GM23338 (cell line): ENCODE measurements at regions not wholly inside any gene's neighbourhood (a gene's known extent, or its start where the extent isn't known, plus 50 kb on each side); places are given as distances from the start of the nearest gene placed in this dataset.

Experiments
- ATAC-seq: fragments of 200-7000 bp; cut with Tn5 transposase; 3 replicates; pipeline ENCODE4 v1.9.1; 2020
- DNase-seq: peaks from one replicate; pipeline ENCODE4 v3.0.0-alpha.2; 2015; ENCODE audit warnings: low spot score
- H2AFZ ChIP-seq: fragments of 200-600 bp; sonication (generic); 2 replicates; pipeline ENCODE4 v1.8.0; 2016; ENCODE audit warnings: antibody characterized with exemption, mild to moderate bottlenecking, moderate library complexity
- H3F3A ChIP-seq: fragments of 200-600 bp; sonication (generic); replicated peaks from 2 replicates; pipeline ENCODE4 v1.8.0; 2017; ENCODE audit warnings: antibody characterized with exemption, mixed run types, low read depth
- H3K27ac ChIP-seq: fragments of 200-600 bp; sonication (generic); 2 replicates; pipeline ENCODE4 v1.6.1; 2016; ENCODE audit warnings: low read depth
- H3K27me3 ChIP-seq: fragments of 200-600 bp; sonication (generic); 2 replicates; pipeline ENCODE4 v1.8.0; 2016; ENCODE audit warnings: mild to moderate bottlenecking, mixed run types, moderate library complexity; ENCODE audit not compliant: insufficient read depth
- H3K36me3 ChIP-seq: fragments of 200-600 bp; sonication (generic); 2 replicates; pipeline ENCODE4 v1.8.0; 2016; ENCODE audit warnings: mild to moderate bottlenecking; ENCODE audit not compliant: insufficient read depth
- H3K4me1 ChIP-seq: fragments of 200-600 bp; sonication (generic); 2 replicates; pipeline ENCODE4 v1.8.0; 2016; ENCODE audit warnings: mild to moderate bottlenecking, moderate library complexity; ENCODE audit not compliant: insufficient read depth
- H3K4me2 ChIP-seq: fragments of 200-600 bp; sonication (generic); 2 replicates; pipeline ENCODE4 v1.7.1; 2017; ENCODE audit warnings: mixed run types
- H3K4me3 ChIP-seq: fragments of 200-600 bp; sonication (generic); 2 replicates; pipeline ENCODE4 v1.6.1; 2016; ENCODE audit warnings: mixed run types
- H3K79me2 ChIP-seq: fragments of 200-600 bp; sonication (generic); replicated peaks from 2 replicates; pipeline ENCODE4 v1.8.0; 2017; ENCODE audit warnings: mild to moderate bottlenecking; ENCODE audit not compliant: insufficient read depth
- H3K9me2 ChIP-seq: fragments of 200-600 bp; sonication (generic); 2 replicates; pipeline ENCODE4 v1.8.0; 2017; ENCODE audit not compliant: insufficient read depth
- H4K20me1 ChIP-seq: fragments of 200-600 bp; sonication (generic); replicated peaks from 2 replicates; pipeline ENCODE4 v1.8.0; 2017; ENCODE audit warnings: mild to moderate bottlenecking; ENCODE audit not compliant: insufficient read depth
- H3K27ac Mint-ChIP-seq: 2 replicates; pipeline ENCODE4 v1.8.0; 2020; ENCODE audit warnings: inconsistent platforms, mild to moderate bottlenecking, moderate library complexity, mixed read lengths
- H3K27me3 Mint-ChIP-seq: 3 replicates; pipeline ENCODE4 v1.8.0; 2022; ENCODE audit warnings: low read depth, mild to moderate bottlenecking, moderate library complexity, mixed read lengths, inconsistent platforms; ENCODE audit not compliant: insufficient read depth, poor library complexity
- H3K36me3 Mint-ChIP-seq: 3 replicates; pipeline ENCODE4 v1.8.0; 2021; ENCODE audit warnings: low read depth, mild to moderate bottlenecking, inconsistent platforms, moderate library complexity, mixed read lengths
- H3K4me1 Mint-ChIP-seq: 3 replicates; pipeline ENCODE4 v1.8.0; 2020; ENCODE audit warnings: mild to moderate bottlenecking, inconsistent platforms, mixed read lengths
- H3K4me3 Mint-ChIP-seq: 3 replicates; pipeline ENCODE4 v1.8.0; 2021; ENCODE audit warnings: moderate library complexity, mild to moderate bottlenecking, inconsistent platforms, mixed read lengths
- H3K9me3 Mint-ChIP-seq: 3 replicates; pipeline ENCODE4 v1.8.0; 2020; ENCODE audit warnings: moderate library complexity, mild to moderate bottlenecking, inconsistent platforms, mixed read lengths
- CREB1 ChIP-seq: fragments of 250-450 bp; sonication (Bioruptor Pico); IDR thresholded peaks from 2 replicates; pipeline ENCODE4 v1.5.0; 2020; ENCODE audit warnings: low read depth, mild to moderate bottlenecking, moderate library complexity
- EZH2 ChIP-seq: fragments of 200-600 bp; sonication (generic); IDR thresholded peaks from one replicate; pipeline ENCODE4 v1.8.0; 2017; ENCODE audit warnings: antibody characterized with exemption, mild to moderate bottlenecking, low read depth; ENCODE audit not compliant: unreplicated experiment
- EZH2phosphoT487 ChIP-seq: fragments of 200-600 bp; sonication (generic); IDR thresholded peaks from one replicate; pipeline ENCODE4 v1.8.1; 2018; ENCODE audit warnings: antibody characterized with exemption; ENCODE audit not compliant: unreplicated experiment
- JUNB ChIP-seq: IDR thresholded peaks from one replicate; pipeline ENCODE4 v1.6.1; 2016; ENCODE audit warnings: antibody characterized with exemption; ENCODE audit not compliant: unreplicated experiment
- POLR2AphosphoS5 ChIP-seq: IDR thresholded peaks from 2 replicates; pipeline ENCODE4 v1.6.1; 2016; ENCODE audit warnings: antibody characterized with exemption, low read depth
- STAT1 ChIP-seq: IDR thresholded peaks from one replicate; pipeline ENCODE4 v1.6.1; 2016; ENCODE audit warnings: antibody characterized with exemption; ENCODE audit not compliant: unreplicated experiment
- TF ChIP-seq, protein P1 (sequence below): fragments of 250-450 bp; sonication (Bioruptor Pico); IDR thresholded peaks from 2 replicates; pipeline ENCODE4 v1.5.0; 2020; ENCODE audit warnings: mild to moderate bottlenecking, moderate library complexity
- TF ChIP-seq, protein P2 (sequence below): IDR thresholded peaks from 2 replicates; pipeline ENCODE4 v1.6.1; 2016; ENCODE audit warnings: antibody characterized with exemption

DNA sequence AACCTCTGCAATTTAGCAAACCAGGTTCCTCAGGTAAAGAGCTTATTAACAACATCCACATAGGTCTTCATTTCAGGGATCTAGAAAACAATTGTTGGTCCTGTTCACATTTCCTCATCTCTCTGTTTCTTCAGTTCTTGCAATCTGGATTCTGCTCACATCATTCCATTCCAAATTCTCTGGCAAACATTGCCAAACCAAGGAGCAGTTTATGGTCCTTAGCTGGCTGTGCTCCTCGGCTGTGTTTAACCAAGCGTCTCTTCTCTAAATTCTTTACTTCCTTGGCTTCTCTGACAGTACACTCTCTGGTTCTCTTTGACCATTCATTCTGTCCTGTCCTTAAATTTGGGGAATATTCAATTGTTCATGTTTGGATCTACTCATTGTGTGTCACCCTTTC lies 65.8 kb upstream of the RANBP3L start:
- H3F3A ChIP-seq, result no peaks in the 10 kb centered on the region
- TF ChIP-seq JUNB (no peak), STAT1 (no peak), POLR2AphosphoS5 (no peak), CREB1 (CRISPR knock-in tag) (no peak), EZH2 (no peak), EZH2phosphoT487 (no peak)
- TF ChIP-seq, protein P1, sequence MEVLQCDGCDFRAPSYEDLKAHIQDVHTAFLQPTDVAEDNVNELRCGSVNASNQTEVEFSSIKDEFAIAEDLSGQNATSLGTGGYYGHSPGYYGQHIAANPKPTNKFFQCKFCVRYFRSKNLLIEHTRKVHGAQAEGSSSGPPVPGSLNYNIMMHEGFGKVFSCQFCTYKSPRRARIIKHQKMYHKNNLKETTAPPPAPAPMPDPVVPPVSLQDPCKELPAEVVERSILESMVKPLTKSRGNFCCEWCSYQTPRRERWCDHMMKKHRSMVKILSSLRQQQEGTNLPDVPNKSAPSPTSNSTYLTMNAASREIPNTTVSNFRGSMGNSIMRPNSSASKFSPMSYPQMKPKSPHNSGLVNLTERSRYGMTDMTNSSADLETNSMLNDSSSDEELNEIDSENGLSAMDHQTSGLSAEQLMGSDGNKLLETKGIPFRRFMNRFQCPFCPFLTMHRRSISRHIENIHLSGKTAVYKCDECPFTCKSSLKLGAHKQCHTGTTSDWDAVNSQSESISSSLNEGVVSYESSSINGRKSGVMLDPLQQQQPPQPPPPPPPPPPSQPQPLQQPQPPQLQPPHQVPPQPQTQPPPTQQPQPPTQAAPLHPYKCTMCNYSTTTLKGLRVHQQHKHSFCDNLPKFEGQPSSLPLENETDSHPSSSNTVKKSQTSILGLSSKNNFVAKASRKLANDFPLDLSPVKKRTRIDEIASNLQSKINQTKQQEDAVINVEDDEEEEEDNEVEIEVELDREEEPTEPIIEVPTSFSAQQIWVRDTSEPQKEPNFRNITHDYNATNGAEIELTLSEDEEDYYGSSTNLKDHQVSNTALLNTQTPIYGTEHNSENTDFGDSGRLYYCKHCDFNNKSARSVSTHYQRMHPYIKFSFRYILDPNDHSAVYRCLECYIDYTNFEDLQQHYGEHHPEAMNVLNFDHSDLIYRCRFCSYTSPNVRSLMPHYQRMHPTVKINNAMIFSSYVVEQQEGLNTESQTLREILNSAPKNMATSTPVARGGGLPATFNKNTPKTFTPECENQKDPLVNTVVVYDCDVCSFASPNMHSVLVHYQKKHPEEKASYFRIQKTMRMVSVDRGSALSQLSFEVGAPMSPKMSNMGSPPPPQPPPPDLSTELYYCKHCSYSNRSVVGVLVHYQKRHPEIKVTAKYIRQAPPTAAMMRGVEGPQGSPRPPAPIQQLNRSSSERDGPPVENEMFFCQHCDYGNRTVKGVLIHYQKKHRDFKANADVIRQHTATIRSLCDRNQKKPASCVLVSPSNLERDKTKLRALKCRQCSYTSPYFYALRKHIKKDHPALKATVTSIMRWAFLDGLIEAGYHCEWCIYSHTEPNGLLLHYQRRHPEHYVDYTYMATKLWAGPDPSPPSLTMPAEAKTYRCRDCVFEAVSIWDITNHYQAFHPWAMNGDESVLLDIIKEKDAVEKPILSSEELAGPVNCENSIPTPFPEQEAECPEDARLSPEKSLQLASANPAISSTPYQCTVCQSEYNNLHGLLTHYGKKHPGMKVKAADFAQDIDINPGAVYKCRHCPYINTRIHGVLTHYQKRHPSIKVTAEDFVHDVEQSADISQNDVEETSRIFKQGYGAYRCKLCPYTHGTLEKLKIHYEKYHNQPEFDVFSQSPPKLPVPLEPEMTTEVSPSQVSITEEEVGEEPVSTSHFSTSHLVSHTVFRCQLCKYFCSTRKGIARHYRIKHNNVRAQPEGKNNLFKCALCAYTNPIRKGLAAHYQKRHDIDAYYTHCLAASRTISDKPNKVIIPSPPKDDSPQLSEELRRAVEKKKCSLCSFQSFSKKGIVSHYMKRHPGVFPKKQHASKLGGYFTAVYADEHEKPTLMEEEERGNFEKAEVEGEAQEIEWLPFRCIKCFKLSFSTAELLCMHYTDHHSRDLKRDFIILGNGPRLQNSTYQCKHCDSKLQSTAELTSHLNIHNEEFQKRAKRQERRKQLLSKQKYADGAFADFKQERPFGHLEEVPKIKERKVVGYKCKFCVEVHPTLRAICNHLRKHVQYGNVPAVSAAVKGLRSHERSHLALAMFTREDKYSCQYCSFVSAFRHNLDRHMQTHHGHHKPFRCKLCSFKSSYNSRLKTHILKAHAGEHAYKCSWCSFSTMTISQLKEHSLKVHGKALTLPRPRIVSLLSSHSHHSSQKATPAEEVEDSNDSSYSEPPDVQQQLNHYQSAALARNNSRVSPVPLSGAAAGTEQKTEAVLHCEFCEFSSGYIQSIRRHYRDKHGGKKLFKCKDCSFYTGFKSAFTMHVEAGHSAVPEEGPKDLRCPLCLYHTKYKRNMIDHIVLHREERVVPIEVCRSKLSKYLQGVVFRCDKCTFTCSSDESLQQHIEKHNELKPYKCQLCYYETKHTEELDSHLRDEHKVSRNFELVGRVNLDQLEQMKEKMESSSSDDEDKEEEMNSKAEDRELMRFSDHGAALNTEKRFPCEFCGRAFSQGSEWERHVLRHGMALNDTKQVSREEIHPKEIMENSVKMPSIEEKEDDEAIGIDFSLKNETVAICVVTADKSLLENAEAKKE (CRISPR knock-in tag), result no peak
- TF ChIP-seq, protein P2, sequence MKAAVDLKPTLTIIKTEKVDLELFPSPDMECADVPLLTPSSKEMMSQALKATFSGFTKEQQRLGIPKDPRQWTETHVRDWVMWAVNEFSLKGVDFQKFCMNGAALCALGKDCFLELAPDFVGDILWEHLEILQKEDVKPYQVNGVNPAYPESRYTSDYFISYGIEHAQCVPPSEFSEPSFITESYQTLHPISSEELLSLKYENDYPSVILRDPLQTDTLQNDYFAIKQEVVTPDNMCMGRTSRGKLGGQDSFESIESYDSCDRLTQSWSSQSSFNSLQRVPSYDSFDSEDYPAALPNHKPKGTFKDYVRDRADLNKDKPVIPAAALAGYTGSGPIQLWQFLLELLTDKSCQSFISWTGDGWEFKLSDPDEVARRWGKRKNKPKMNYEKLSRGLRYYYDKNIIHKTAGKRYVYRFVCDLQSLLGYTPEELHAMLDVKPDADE, result no peak
- Mint-ChIP-seq H3K27ac (no peak overlapping the region), H3K9me3 (no peaks in the 10 kb centered on the region), H3K4me1 (no peaks in the 10 kb centered on the region), H3K27me3 (no peaks in the 10 kb centered on the region), H3K4me3 (no peak overlapping the region), H3K36me3 (no peaks in the 10 kb centered on the region)
- H3K36me3 ChIP-seq, result no peaks in the 10 kb centered on the region
- no peak overlapping the region for H3K4me3 ChIP-seq
- no peak overlapping the region for H3K4me2 ChIP-seq
- no peaks in the 10 kb centered on the region for H3K27me3 ChIP-seq
- H4K20me1 ChIP-seq, result no peaks in the 10 kb centered on the region
- H3K27ac ChIP-seq, result no peak overlapping the region
- ATAC-seq (no peak), DNase-seq (no peak)
- no peak overlapping the region for H2AFZ ChIP-seq
- no peaks in the 10 kb centered on the region for H3K9me2 ChIP-seq
- no peaks in the 10 kb centered on the region for H3K79me2 ChIP-seq
- H3K4me1 ChIP-seq, result no peaks in the 10 kb centered on the region
